ENCODE measurements at regions not wholly inside any gene's neighbourhood (a gene's known extent, or its start where the extent isn't known, plus 50 kb on each side); places are given as distances from the start of the nearest gene placed in this dataset.

GRCh38 chr3:1728510-1728909 lies 370.2 kb upstream of the CNTN4 start:
- TF ChIP-seq CTCF (IDR thresholded peaks at IDR 0.05; ENCODE audit: low read depth, low read length, poor library complexity, severe bottlenecking) (no peak), EZH2phosphoT487 (IDR thresholded peaks at IDR 0.05; ENCODE audit: borderline replicate concordance, low read length) (no peak)
